NCI-H345 treated with DMSO at 0.1 percent for 48 hours (cell line): ENCODE measurements at regions not wholly inside any gene's neighbourhood (a gene's known extent, or its start where the extent isn't known, plus 50 kb on each side); places are given as distances from the start of the nearest gene placed in this dataset.

ENCODE experiments used
- DNase-seq: peaks from one replicate; lab custom pipeline; 2025; ENCODE audit not compliant: unreplicated experiment; lab: John Stamatoyannopoulos, UW

DNA sequence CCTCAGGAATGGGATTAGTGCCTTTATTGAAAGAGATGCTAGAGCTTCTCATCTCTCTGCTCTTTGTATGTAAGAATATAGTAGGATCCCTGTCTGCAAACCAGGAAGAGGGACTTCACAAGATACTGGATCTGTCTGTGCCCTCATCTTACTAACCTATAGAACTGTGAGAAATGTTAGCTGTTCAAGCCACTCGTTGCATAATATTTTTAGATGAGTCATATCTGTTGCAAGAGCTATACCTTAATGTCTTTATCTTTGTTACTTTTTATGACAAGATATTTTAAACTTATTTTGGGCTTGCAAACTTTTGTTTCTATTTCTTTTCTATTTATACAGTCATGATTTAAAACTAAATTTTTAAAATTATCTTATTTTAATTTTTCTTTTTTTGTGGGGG lies 1296.8 kb upstream of the CDH6 start:
- DNase-seq: no peak

DNA sequence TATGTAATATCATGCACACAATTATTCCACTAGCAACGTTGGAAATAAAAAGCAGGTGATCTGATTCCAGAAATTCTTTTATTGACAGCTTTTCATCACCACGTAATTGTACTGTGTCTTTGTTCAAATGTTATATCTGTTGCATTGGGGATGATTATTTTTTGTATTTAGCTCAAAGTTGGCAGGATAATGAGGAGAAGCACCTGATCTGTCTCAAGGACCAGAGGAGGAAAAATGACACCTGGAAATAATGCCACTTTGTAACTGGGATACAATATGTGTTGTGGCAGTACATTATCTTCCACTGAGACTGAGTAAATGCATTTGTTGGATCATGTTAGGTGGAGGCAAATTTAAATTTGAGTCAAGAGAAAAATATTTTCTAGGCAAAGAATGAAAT lies 1298.8 kb upstream of the CDH6 start:
- DNase-seq: no peak

- DNase-seq: no peak
Observed at GRCh38 chr5:29889051-29889450, 1304.4 kb upstream of the CDH6 start.

GRCh38 chr5:29885595-29885994 lies 1307.9 kb upstream of the CDH6 start:
- DNase-seq: no peak

DNA sequence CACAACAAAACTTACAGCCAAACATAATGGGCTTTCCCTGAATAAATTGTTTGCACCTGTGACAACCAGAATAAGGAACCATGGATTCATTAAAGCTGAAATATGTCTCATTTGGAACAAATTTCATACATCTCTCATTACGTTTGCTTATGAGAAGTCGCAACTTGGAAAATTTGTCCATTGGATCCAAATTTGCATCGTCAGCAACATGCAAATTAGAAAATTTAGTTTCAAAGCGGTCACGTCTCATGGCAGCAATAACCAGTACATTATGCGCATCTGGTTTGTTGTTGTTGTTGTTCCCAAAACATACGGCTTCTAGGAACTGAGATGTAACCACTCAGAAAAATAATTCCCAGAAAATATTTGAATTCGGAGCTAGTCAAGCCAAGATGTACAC lies 1311.5 kb upstream of the CDH6 start:
- no peak for DNase-seq

DNA sequence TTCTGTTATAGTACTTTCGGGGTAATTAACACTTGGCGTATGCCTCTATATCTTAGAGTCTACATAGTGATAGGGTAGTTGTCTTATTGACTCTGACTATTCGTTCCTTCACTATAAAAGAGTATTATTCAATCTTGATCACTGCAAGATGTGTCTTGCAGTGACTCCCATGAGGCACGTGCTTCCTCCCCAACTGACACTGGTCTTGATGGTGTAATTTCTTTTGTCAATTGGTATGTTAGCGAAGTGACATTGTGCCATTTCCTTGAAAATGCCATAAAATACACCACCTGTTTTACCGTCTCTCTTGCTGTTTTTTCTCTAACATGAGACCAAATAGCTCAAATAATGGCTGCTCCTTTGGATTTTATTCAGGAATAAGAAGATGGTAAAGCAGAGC lies 1314.1 kb upstream of the CDH6 start:
- no peak for DNase-seq

DNA sequence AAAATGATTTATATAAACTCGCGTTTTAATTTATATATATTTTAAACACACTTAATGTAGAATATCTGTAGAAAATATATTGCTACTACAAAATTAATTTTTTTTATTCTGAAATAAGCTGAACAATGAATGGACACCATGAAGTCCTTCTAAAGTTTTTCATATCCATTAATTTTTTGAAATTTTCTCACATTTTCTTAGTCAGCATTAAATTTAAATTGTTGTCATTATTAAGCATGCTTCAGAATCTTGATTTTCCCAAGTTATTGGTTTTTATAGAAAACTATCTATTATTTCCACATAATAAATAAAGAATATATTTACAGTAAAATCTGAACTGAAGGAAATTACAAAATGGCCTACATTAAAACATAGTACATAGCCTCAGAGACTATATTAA lies 1314.9 kb upstream of the CDH6 start:
- no peak for DNase-seq

DNA sequence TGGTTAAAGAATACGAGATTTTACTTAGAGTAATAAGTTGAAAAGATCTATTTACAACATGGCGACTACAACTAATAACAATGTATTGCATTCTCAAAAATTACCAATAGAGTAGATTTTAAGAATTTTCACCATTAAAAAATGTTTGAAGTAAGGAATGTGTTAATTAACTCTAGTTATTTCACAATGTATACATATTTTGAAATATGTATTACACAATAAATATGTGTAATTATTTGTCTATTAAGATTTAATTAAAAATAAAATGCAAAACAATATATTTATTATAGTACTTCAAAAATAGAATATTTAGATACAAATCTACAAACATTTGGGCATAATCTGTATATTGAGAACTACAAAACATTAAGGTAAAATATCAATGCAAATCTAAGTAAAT lies 1326.3 kb upstream of the CDH6 start:
- DNase-seq: no peak

DNA sequence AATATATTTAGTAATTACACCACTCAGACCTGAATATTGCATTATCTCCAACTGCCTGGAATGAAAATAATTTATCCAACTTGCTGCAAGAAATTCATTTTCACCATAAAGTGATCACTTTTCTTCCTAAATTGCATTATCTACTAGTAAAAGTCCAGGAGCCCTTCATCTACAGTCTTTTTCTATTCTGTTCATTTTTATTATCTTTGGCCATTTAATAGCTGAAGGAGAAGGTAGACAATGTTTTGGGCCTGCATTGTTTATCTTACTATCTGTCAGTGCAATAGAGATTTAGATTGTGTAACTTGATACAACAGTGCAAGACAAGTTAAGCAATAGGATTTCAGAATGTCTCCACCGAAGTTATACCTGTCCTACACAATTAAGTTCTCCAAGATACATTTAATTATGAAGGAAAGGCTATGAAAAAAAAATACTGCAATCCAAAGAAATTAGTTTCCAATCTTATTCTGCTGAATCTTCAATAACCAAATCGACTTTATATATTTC lies 1339.7 kb upstream of the CDH6 start:
- no peak for DNase-seq

GRCh38 chr5:29852329-29852728 lies 1341.2 kb upstream of the CDH6 start:
- no peak for DNase-seq

GRCh38 chr5:29845206-29845605 lies 1348.3 kb upstream of the CDH6 start:
- DNase-seq: no peak

GRCh38 chr5:29833394-29833793 lies 1360.1 kb upstream of the CDH6 start:
- no peak for DNase-seq

GRCh38 chr5:29822521-29822920 lies 1371.0 kb upstream of the CDH6 start:
- no peak for DNase-seq

GRCh38 chr5:29811914-29812679 lies 1381.4 kb upstream of the CDH6 start:
- no peak for DNase-seq

DNA sequence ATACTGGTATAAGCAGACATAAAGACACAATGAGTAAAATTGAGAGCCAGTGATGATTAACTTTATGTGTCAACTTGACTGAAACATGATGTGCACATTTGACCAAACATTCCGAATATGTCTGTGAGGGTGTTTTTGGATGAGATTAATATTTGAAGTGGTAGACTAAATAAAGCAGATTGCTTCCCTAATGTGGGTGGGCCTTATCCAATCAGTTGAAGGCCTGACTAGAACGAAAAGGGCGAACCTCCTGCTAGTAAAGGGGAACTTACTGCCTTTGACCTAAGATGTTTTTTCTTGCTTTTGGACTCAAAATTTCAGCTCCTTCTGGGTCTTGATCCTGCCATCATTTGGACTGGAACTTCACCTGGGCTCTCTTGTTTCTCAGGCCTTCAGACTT lies 1387.7 kb upstream of the CDH6 start:
- no peak for DNase-seq

DNA sequence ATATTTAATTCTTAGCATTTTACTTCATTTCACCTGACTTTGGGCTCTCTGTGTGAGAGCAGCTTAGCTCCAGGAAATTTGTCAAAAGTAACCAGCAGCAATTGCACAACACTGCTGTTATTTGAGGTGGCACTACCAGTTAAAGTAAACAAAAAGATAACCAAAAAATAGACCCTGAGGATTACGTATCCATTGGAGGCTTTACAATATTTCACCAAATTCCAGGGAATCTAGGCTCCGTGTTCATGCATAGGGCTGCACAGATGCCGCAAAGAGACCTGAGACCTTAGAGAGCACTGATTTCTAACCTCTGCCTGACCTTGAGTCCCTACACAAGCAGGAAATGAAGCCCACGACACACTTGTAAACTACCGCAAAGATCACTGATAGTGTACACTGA lies 1392.7 kb upstream of the CDH6 start:
- no peak for DNase-seq

DNA sequence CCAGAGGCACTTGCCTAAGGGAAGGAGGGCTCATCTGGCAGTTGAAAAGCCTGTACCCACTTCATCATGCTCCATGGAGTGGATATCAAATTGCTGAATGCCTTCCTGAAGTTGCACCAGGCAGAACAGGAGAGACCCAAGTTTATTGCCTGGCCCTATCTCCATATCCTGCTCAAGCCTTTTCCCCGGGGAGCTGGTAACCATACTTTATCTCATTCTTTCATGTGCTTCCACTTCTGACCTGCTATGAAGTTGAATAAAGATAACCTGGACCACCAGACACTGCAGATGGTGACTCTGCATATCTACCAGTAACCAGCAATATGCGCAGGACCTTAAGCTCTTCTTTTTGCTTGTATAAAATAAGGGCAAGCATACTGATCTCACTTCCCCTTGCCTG lies 1397.5 kb upstream of the CDH6 start:
- no peak for DNase-seq

DNA sequence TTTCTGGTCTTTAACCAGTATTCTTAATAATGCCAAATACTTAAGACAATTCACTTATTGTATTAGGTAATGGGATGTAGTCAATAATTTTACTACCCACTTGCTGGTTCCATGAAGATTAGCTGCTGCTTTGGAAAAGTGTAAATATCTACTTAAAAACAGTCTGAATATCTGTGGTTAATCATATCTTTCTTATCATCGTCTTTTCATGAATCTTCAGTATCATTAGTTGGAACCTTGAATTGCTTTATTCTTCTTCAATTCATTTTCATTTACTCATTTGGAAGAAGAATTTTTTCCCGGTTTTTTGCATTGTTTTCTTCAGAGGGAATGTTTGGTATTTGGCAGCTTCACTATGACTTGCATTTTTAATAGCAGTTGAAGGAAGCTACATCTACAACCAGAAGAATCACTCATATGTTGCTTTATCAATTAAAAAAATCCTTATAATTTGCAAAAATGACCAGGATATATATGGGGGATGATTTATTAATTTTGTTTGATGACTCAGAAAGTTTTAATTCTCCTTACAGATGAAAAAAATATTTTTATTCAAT lies 1398.3 kb upstream of the CDH6 start:
- no peak for DNase-seq

GRCh38 chr5:29794141-29794787 lies 1399.2 kb upstream of the CDH6 start:
- DNase-seq: no peak

- no peak for DNase-seq
Observed at GRCh38 chr5:29790281-29790680, 1403.2 kb upstream of the CDH6 start.

DNA sequence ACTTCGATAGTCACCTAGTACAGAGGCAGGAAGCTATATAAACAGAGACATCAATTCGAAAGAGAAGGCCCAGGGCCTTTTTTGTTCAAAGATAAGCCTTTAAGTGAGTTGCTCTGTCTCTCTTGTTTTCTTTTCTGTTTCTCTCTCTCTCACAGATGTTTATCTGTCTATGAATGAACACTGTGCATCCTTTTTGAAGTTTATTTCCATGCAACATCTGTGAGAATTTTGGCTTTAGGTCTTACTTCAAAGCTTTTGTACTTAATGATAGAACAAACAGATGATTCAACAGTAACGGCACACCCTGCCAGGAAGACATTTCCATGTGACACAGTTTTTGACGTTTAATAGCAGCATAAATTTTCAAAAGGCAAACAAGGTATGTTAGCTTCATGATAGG lies 1413.1 kb upstream of the CDH6 start:
- no peak for DNase-seq

DNA sequence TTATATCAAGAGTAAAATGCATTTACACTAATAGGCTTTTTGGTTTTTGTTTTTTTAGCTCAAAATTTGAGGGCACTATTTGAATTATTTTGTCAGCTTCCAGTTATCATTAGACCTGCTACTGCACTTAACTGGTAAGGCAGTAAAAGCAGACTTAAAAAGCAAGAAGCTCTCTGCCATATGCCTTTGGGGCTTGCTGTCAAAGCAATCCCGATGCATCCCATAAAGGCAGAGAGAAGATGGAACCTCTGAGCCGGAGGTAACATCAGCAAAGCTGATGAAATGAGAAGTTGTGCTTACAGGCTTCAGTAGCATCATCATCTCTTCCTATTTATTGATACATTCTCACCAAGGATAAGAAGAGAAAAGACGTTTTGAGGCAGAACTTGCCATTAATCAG lies 1414.3 kb upstream of the CDH6 start:
- DNase-seq: no peak
